Prostate gland (tissue), 2 donors: ENCODE measurements at regions not wholly inside any gene's neighbourhood (a gene's known extent, or its start where the extent isn't known, plus 50 kb on each side); places are given as distances from the start of the nearest gene placed in this dataset.

Experiments used
- CTCF ChIP-seq, 4 experiments: fragments of 200-600 bp in 2 of 4; fragments of 450-650 bp in 2 of 4; sonication (generic) in 2 of 4; IDR thresholded peaks; 1 replicate in 3 of 4; 2 replicates in 1 of 4; pipeline ENCODE4 v1.5.1; 2016 to 2019; ENCODE audit warnings: antibody characterized with exemption in 4 of 4, mild to moderate bottlenecking in 2 of 4, moderate library complexity in 2 of 4
- POLR2A ChIP-seq: fragments of 450-650 bp; IDR thresholded peaks from one replicate; pipeline ENCODE4 v1.6.1; 2016; ENCODE audit warnings: antibody characterized with exemption, mild to moderate bottlenecking
- POLR2AphosphoS5 ChIP-seq: sonication (generic); formaldehyde crosslinking; IDR thresholded peaks from one replicate; pipeline ENCODE4 v1.6.1; 2017; ENCODE audit warnings: antibody characterized with exemption

- TF ChIP-seq POLR2A (no peak), CTCF (IDR thresholded peaks at IDR 0.05) (no peak), POLR2AphosphoS5 (no peak)
These were observed 88.0 kb upstream of the IQSEC1 start for GRCh38 chr3:13161021-13161759.
